GM12864 (cell line): ENCODE measurements at regions not wholly inside any gene's neighbourhood (a gene's known extent, or its start where the extent isn't known, plus 50 kb on each side); places are given as distances from the start of the nearest gene placed in this dataset.

ENCODE experiments used
- DNase-seq: peaks from one replicate; pipeline ENCODE4 v3.0.0-alpha.2; 2011; ENCODE audit warnings: low read depth
- H3K4me3 ChIP-seq: 2 replicates; pipeline ENCODE4 v1.5.1; 2011; ENCODE audit warnings: mild to moderate bottlenecking, low read depth, low read length, control low read depth
- TF ChIP-seq, protein P1 (sequence below): IDR thresholded peaks from 2 replicates; pipeline ENCODE4 v1.5.1; 2011; ENCODE audit warnings: low read depth, mild to moderate bottlenecking, moderate library complexity, low read length, control low read depth, inconsistent platforms; ENCODE audit errors: missing control alignments

DNA sequence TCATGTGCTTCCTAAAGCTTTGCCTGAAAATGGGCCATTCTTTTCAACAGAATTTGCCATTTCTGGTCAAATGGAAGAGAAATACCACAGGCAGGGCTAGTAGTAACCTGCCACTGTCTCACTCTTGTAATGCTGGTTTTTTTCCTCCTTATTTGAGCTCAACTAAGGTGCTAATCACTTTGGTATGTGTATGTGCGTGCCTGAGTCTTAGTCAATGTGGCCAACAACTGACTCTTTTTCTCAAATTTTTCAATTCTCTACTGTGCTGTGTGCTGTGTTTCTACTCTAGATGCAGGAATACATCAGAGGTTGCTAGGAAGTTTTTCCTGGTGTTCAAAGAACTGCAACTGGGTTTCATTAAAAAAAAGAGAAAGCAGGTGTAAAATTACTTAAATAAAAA is 870.2 kb downstream of the EFNB2 start:
- DNase-seq: no peak
- TF ChIP-seq, protein P1, sequence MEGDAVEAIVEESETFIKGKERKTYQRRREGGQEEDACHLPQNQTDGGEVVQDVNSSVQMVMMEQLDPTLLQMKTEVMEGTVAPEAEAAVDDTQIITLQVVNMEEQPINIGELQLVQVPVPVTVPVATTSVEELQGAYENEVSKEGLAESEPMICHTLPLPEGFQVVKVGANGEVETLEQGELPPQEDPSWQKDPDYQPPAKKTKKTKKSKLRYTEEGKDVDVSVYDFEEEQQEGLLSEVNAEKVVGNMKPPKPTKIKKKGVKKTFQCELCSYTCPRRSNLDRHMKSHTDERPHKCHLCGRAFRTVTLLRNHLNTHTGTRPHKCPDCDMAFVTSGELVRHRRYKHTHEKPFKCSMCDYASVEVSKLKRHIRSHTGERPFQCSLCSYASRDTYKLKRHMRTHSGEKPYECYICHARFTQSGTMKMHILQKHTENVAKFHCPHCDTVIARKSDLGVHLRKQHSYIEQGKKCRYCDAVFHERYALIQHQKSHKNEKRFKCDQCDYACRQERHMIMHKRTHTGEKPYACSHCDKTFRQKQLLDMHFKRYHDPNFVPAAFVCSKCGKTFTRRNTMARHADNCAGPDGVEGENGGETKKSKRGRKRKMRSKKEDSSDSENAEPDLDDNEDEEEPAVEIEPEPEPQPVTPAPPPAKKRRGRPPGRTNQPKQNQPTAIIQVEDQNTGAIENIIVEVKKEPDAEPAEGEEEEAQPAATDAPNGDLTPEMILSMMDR: no peak
- no peak overlapping the region for H3K4me3 ChIP-seq

DNA sequence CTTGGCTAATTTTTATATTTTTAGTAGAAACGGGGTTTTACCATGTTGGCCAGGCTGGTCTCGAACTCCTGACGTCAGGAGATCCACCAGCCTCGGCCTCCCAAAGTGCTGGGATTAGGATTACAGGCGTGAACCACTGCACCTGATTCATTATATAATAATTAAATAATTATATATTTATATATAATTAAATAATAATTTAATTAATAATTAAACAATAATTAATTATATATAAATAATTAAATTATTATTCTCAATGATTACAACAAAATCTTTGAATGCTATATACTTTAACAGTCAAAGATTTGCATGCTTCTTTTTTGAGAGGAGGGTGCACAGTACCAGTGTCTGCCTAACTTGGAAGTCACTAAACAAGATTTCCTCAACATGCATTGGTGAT is 872.3 kb downstream of the EFNB2 start:
- no peak overlapping the region for H3K4me3 ChIP-seq
- TF ChIP-seq, protein P1: no peak
- no peak for DNase-seq

DNA sequence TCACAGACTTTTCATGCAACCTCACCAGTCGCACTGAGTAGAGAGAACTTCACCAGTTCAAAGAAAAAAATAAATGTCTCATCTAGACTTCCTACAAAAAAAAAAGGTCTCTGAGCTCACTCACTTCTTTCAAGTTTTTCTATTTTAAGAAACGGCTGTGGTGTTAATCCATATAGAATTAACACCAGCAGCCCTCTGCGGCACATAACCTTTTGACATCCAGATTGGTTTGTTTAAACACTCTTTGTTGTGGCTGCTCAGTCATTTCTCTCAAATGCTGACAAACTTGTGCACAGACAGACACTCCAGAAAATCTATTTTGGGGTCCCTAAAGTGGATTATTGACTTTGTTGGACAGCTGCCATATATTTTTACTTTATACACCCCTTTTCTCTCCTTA is 874.9 kb downstream of the EFNB2 start:
- DNase-seq: no peak
- TF ChIP-seq, protein P1: no peak
- H3K4me3 ChIP-seq: no peak overlapping the region

DNA sequence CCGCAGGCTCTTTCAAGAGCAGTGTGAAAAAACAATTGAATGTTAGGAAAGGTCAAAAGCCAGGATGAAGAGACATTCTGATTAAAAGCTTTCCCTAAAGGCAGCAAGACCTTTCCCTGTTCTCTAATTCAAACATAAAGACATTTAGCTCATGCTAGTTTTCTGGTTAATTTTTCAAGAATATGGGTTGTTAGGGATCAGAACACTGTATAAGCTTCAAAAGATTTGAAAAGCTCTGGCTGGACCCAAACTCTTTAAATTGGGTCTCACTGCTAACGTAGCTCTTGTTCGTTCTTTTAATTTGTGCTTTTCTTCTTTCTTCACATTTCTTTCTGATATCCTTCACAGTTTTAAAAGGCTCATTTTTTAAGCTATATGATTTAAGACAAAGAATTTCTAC is 877.0 kb downstream of the EFNB2 start:
- TF ChIP-seq, protein P1: no peak
- H3K4me3 ChIP-seq: no peak overlapping the region
- DNase-seq: no peak

DNA sequence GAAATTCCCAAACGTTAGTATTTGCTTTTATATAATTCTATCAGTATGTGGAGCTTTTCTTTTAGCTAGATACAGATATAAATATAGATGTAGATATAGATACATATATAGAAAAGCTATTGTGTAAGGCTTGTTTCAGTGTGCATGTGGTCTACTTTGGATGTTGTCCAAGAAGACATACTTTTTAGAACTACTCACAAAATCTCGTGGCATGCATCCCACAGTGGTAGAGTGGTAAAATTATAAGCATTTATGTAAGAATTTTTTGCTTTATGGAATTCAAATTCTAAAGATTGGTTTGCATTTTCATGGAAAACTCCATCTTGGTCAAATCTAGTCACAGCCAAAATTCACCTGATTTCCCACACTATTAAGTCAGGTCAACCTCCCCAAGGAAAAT is 880.4 kb downstream of the EFNB2 start:
- TF ChIP-seq, protein P1: no peak
- DNase-seq: no peak
- no peak overlapping the region for H3K4me3 ChIP-seq

DNA sequence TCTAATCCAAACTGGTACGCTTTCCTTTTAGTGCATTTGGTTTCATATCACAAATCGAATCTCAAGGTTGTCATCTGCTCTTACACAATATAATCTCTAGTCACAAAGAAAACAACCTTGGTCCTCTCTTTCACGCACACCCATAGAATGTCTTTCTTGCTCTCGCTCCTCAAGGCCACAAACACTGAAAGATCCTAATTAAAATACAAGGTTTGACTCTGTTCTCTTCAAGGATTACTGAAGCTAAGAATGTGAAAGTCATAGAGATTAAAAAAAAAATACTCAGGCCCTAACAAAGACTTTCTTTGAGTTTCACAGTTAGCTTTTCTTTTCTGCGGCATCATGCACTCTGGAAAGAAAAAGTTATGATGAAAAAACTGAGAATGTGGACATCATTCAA is 891.5 kb downstream of the EFNB2 start:
- H3K4me3 ChIP-seq: no peak overlapping the region
- DNase-seq: no peak
- TF ChIP-seq, protein P1: no peak

DNA sequence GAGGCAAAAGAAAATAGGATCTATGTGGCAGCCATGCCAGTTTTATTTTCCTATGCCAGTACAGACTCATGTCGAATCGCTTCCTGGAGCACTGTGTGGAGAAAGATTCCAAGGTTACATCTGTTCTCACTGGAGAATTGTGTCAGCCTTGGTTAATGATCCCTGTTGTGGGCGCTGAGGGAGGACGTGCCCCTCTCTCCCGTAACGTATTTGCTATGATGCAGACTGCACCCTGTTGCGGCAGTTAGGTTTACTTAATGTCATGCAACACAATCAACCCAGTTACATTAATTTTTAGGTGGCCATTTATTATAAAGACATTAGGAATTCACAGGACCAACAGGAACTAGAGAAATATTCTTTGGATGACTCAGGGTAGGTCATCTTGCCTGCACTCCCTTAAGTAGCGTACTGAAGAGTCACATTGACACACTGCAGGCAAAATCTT is 892.9 kb downstream of the EFNB2 start:
- TF ChIP-seq, protein P1: no peak
- H3K4me3 ChIP-seq: no peak overlapping the region
- DNase-seq: no peak
